IPS-NIHi7 (cell line): ENCODE measurements at regions not wholly inside any gene's neighbourhood (a gene's known extent, or its start where the extent isn't known, plus 50 kb on each side); places are given as distances from the start of the nearest gene placed in this dataset.

Source experiments
- DNase-seq: peaks from one replicate; pipeline ENCODE4 v3.0.0; 2012; ENCODE audit warnings: mixed read lengths; ENCODE audit errors: extremely low spot score

GRCh38 chr13:56893843-56894242 is 246.9 kb upstream of the PRR20A start:
- no peak for DNase-seq

DNA sequence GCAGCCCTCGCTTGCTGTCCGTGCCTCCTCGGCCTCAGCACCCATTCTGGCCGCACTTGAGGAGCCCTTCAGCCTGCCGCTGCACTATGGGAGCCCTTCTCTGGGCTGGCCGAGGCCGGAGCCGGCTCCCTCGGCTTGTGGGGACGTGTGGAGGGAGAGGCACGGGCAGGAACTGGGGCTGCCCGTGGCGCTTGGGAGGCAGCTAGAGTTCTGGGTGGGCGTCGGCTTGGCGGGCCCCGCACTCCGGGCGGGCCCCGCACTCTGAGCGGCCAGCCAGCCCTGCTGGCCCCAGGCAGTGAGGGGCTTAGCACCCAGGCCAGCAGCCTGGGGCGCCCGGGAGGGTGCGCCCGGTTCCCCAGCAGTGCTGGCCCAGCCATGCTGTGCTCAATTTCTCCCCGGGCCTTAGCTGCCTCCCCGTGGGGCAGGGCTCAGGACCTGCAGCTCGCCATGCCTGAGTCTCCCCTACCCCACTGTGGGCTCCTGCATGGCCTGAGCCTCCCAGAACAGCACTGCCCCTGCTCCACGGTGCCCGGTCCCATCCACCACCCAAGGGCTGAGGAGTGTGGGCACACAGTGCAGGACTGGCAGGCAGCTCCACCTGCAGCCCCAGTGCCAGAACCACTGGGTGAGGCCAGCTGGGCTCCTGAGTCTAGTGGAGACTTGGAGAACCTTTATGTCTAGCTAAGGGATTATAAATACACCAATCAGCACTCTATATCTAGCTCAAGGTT is 240.0 kb upstream of the PRR20A start:
- DNase-seq, result no peak

GRCh38 chr13:56902276-56902675 is 238.4 kb upstream of the PRR20A start:
- DNase-seq, result no peak

GRCh38 chr13:56903710-56904282 is 236.9 kb upstream of the PRR20A start:
- DNase-seq, result no peak

GRCh38 chr13:56906909-56907308 is 233.8 kb upstream of the PRR20A start:
- DNase-seq, result no peak

- DNase-seq, result no peak
Measured at GRCh38 chr13:56907766-56908165, 233.0 kb upstream of the PRR20A start.

- DNase-seq, result no peak
Measured at GRCh38 chr13:56909896-56910600, 230.7 kb upstream of the PRR20A start.

- no peak for DNase-seq
Measured at GRCh38 chr13:56917966-56918365, 222.8 kb upstream of the PRR20A start.

- DNase-seq, result no peak
Measured at GRCh38 chr13:56923626-56924140, 217.0 kb upstream of the PRR20A start.

DNA sequence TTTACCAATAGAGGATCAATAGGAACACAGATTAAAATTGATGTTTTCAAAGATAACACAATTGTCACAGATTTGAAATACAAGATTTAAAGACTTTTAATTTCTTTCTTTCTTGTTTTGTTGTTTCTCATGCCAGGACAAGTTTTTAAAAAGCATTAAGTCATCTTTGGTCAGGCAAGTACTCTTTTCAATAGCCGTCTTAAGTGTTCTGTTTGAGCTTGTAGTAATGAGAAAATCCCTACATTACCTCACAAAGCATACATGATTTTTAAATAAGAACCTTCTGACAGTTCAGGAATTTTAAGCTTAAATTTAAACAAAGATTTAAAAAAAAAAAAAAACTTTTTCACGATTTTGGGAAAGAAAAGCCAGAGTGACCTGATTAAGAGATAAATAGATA is 216.3 kb upstream of the PRR20A start:
- no peak for DNase-seq

- no peak for DNase-seq
Measured at GRCh38 chr13:56932104-56932503, 208.6 kb upstream of the PRR20A start.

DNA sequence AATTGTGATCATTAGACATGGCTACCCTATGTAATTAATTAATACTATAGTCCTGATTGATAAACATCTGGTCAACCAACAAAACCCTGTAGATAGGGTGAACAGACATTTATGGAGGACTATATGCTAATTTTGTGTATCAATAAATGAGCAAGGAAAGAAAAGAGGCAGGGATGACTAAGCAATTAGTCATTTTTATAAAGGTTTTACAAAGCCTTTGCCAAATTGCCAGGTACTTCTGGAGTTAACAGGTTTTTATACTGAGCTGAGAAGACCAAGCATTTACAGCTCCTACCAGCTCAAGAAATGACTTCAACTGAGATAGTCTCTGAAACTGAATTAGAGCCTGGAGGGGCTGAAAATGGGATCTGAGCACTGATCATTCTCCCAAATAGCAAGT is 186.8 kb upstream of the PRR20A start:
- no peak for DNase-seq

DNA sequence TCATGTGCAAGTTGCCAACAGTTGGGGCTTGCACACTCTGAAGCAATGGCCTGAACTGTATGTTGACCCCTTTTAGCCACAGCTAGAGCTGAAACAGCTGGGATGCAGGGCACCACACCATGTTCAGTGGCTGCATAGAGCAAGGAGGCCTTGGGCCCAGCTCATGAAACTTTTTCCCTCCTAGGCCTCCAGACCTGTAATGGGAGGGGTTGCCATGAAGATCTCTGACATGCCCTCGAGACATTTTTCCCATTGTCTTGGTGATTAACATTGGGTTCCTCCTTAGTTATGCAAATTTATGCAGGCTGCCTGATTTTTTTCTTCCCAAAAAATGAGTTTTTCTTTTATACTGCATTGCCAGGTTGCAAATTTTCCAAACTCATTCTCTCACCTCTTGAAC is 165.1 kb upstream of the PRR20A start:
- DNase-seq, result no peak

GRCh38 chr13:56980856-56981255 is 159.9 kb upstream of the PRR20A start:
- no peak for DNase-seq

DNA sequence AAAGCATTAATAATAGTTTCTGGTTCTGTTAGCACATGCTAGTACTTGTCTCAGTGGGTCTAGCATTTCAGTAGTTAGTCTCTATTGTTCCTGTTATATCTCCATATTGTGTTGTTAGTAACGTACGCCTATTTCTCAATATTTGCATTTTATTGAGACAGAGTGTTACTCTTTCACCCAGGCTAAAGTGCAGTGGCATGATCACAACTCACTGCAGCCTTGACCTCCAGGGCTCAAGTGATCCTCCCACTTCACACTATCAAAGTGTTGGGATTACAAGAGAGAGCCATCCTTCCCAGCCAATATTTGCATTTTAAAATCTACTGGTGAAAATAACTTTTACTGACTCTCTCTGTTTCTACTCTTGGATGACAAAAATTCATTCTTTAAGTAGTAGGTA is 154.6 kb upstream of the PRR20A start:
- no peak for DNase-seq

DNA sequence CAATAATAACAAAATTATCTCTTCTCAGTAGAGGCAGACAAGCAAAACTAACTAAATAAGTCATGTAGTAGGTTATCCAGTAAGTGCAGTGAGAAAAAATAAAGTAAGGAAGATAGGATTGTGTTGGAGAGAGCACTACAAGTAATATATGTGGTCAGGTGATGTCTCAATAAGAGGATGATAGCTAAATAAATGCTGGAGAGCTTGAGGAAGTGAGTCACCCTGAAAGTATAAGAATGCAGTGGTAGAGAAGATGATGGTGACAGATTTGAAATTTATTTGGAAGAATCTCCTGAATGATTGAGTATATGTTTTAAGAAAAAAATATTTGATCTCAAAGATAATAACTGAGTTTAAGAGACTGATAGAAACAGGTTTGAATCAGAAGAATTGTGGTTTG is 152.2 kb upstream of the PRR20A start:
- no peak for DNase-seq

DNA sequence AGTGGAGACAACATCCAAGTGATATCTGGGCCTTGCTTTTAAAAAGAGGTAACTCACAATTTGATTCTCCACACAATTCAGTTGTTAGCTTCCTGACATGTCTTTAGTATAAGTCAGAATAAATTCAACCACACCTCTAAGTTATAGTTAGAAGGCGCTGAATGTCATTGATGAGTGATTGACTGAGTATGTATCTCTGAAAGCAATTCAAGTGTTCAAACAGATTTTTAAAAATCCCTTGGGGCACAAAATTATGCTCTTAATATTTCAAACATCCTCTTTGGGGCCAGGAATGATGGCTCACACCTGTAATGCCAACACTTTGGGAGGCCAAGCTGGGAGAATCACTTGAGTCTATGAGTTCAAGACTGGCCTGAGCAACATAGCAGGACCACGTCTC is 137.0 kb upstream of the PRR20A start:
- DNase-seq, result no peak

DNA sequence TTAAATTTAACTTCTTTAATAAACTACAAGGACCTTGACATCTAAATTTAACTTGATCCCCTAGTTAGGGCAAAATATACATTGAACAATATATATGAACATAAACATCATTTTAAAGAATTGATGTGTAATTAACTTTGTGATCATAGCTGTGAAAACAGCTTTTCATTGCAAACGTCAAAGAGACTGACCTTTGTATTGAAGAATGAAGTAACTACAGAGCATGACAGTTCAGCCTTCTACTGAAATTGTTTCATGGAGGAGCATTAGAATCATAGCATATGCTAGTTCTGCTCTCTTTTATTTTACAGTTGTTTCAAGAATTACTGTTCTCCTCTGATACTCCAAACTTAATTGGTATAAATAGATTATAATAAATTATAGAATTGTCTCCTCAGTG is 123.4 kb upstream of the PRR20A start:
- DNase-seq, result no peak

GRCh38 chr13:57018915-57019314 is 121.8 kb upstream of the PRR20A start:
- DNase-seq, result no peak

DNA sequence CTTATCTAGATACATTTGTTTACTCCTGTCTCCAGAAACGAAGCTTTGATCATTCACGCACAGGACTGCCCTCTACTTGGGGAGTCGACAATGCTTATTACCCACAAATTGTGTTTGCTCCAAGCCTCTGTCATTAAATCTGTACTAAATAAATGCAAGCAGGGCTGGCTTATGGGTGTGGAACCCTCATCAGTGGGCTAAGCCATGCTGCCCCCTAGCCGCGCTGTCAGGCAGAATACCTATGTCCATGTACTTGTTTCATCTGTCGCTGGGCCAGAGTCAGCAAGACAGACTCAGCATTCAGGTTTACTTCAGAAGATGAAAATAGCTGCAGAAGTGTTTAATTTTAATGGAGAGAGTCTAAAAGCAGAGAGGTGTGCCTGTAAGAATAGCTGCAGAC is 110.0 kb upstream of the PRR20A start:
- DNase-seq, result no peak

GRCh38 chr13:57036290-57036689 is 104.4 kb upstream of the PRR20A start:
- DNase-seq, result no peak

GRCh38 chr13:57044910-57045309 is 95.8 kb upstream of the PRR20A start:
- no peak for DNase-seq
